ENCODE measurements at regions not wholly inside any gene's neighbourhood (a gene's known extent, or its start where the extent isn't known, plus 50 kb on each side); places are given as distances from the start of the nearest gene placed in this dataset.

DNA sequence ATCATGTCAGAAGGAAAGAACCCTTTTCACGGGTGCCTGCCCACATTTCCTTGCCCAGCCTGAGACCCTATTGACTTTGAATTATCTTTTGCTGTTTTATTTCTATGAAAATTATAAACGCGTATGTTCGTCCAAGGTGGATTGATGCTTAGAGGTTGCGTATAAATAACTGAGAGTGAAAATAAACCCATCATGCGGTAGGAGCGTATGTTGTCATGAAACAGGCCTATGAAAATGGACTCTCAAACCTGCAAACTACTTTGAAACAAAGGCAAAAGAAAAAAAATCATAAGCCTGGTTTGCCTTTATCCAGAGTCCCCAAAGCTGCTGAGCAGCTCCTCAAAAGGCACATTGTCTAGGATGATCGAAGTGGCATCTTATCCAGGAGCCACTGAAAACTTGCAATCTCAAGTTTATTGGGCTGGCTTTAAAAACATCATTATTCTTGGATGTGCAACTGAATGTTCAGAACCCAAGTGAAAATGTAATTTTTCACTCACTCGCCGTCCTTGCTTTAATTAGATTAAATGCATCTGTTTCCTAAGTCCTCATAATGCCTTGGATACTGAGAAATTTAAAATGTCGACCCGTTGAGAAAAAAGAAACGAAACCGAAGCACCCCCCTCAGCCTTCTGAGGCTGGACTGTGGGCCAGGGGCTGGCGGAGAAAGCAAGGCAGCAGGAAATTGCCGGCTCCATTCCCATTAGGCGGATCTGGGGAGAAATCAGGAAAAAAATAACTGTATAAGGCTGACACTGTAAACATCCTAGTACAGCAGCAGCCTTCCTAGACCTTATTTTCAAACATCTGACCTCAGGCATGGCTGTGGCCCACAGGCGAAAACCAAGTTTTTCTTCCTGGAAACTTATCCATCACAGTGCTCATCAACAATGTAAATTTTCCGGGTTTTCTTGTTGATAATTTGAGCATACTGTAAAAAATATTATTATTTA, 82.9 kb upstream of the PPARA start:
- DNase-seq = no peak

DNA sequence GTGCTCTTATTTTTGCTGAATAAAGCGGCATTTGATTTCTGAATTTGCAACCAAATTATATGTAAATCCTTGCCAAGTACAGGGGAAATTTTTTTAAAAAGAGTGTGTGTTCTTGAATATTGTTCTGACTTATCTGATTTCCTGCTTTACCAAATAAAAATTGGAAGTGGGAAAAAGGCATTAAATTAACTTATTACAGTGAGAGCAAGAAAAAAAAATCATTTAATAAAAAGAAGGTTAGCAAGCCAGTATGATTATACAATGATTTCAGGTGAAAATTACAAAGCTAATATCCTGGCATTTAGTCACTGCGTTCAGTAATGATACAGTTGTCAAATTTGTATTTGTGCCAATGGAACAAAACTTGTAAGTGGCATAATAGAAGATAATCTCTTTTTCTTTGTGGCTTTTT, 82.1 kb upstream of the PPARA start:
- DNase-seq = no peak

DNA sequence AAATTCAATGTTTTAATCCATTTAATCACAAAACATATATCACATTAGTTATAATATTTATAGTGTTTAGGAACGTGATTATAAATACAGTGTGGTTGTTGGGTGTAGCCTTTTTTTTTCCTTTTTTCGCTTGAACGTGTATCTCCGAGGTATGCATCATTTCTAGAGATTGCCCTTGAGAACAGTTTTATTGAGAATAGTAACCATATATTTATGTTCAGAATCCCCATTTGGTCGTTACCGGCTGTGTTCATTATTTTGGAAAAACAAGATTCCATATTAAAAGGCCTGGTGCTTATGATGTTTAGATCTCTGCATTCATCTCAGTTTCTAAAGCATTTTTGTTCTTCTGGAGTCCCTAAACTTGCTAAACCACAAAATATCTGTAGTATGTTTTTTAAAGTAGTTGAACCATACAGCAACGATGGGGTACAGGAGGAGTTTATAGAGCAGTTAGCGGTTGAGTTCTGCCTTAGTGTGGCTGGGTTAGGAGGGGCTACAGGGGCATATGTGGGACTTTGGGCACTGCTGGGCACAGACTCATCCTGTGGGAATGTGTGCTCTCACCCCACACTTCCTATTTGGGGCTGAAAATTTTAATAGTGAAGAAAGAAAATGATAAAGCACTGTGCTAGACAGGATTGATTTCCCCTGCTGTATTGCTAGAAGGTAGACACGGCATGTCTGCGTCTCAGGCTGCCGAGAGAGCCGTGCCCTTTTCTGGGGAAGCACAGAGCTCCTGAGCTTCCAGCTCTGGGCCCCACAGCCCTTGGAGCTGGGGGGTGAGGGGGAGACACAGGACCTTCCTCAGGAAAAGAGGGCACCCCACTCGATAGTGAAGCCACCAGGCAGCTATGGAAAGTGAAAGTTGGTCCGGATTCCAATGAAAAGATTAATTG, 81.5 kb upstream of the PPARA start:
- no peak for DNase-seq

DNA sequence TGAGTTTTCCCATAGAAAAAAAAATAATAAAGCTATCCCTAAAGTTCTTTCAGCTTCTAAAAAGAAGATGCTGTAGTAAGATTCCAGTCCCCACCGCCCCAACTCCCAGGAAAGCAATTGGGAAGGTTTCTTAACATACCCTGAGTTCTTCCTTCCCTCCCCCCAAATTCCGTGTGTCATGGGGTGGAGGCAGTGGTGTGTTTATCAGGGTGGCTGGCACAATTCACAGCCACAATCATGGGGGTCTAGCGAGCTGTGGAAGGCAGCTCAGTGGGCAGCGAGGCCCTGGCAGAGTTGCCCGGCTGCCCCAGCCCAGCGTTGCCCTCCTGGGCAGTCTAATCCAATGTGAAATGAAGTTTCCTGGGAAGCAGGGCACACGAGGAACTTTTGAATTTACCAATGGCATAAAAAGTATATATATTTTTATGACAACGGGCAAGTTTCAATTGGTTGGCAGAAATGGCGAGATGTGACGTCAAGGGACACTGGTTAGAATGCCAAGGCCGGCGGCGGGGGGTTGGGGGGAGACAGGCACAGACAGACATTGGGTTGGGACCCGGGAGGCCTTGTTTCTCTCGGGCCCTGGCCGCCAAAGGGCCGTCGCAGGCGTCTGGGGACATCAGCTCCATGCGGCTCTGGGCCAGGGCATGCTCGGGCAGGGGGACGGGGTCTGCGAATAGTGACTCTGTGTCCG, 80.7 kb upstream of the PPARA start:
- no peak for DNase-seq

DNA sequence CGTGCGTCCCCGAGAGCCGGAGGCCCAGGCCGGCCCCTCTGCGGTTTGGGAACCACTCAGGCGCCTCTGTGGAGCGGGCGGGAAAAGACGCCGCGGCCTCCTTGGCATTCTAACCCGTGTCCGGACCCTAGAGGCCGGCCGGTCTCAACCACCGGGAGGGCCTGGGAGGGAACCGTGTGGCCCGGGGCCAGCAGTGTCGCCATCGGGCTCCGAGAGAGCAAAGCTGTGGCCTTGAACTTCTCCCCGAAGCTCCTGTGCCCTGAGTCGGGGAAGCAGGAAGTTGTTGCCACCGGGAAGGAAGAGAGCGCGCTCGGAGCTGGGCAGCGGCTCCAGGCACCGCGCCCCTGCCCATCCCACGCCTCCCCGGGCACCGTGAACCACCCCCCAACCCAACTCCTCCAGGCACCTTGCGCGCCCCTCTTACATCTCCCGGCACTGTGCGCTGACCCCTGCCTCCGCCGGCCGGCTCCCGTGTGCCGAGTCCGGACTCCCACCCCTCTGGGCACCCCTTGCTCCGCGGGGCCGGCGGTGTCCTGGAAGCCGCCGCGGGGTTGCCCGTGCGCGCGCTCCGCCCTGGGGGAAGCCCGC, 80.0 kb upstream of the PPARA start:
- no peak for DNase-seq

DNA sequence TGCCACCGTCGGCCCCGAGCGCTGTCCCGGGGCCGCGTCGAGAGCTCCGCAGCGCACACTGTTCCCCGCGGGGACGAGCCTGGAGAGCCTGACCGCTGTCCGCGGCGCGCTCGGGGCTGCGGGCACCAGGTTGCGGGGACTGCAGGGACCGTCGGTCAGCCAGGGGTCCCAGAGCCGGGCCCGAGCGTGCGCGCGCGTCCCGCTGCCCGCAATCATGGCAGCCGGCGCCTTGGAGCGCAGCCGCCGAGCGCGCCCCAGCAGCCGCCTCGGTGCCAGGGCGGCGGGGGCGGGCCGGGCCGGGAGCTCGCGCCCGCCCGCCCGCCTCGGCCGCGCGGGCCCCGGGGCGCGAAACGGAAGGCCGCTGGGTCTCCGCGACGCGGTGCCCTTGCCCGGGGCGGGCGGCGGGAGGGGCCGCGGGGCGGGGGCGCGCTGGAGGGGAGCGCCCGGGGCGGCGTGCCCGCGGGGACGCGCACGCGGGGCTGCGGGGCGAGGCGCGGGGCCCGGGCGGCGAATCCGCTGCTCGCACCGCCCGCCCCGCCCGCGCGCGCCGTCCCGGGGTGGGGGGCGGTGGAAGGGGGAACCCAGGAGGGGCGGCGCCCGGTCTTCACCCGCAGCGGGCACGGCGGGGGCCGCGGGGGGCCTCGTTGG, 79.4 kb upstream of the PPARA start:
- DNase-seq = no peak

DNA sequence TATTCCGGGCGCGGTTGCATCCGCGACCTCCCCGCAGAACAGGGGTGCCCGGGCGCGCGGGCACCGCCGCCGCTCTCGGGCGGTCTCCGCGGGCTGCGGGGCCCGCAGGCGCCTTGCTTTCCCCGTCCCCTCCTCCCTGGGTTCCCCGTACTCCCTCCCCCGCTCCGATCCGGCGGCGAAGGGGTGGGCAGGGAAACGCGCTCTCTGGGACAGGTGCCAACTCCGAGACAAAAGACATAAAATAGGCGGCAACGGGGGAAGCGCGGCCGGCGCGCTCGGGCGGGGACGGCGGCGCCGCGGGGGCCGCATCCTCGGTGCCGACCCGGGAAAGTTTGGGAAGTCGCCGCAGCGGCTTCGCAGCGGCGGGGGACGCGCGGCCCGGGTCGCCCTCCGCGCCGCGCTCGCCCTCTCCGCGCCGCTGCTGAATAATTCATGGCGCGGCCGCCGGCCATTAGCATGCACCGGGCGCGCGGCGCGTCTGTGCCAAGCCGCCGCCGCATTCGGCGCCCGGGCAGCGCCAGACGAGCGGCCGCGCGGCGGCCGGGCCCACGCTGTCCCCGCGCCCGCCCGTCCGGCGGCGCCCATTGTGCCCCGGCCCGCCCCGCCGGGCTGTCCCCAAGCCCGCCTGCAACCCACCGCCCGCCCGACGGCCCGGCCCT, 78.7 kb upstream of the PPARA start:
- DNase-seq = no peak

DNA sequence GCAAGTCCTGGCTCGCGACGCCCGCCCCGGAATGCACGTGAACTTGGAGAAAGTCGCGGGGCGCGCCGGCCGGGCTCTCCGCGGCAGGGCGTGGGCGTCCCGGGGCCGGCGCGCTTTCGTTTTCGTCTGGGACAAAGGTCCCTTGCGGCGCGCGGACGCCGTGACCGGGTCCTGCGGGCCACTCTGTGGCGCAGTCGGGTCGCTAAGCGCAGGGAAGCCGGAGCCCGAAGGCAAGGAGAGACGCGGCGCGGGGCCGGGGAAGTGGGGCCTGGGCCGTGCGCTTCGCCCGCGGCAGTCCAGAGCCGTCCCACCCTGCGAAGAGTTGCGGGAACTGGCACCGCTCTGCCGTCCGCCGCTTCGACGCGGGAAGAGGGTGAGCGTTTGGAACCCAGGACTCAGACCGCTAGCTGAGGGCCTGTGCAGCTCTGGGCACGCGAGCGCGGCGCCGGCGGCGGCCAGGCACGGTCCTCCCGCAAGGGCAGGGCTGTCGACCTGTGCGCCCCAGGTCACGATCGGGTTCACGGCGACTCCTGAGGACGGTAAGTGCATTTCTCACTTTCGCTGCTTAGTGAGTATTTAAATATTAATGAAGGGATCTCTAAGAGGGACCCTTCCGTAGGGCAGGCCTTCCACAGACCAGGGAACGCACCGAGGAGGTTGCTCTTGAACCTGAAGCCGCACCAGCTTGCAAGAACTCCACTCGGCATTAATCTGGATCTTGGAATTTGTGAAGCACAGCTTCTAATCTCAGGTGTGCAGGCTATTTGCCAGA, 78.0 kb upstream of the PPARA start:
- no peak for DNase-seq

DNA sequence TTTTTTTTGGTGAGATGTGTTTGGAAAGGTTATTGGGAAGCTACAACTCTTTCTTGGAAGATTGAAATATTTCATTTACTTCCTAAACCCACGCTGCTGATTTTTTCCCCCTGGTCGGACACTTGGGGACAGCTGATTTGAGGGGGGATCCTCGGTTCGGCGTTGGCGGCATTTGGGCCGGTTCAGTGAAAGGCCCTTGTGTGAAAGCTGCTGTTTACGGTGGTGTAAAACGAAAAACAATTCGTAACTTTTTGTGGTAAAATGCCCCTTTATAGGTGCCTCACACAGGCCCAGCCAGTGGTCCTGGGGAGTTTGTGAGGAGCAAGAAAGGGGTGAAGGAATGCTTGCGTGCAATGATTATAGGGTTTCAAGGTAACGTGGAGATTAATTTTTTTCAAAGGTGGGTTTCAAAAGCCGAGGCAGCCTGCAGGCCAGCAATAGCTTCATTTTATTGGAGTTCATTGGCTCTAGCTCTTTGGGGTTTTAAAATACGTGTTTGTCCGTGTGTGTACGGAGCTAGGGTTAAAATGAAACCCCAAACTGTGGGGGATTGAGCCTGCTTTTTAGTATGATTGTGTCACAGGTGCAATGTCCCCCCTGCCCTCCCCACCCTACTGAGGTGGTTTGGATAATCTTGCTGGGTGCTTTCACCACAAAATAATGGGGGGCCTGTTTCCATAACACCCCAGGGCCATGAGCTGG, 77.2 kb upstream of the PPARA start:
- DNase-seq = no peak

DNA sequence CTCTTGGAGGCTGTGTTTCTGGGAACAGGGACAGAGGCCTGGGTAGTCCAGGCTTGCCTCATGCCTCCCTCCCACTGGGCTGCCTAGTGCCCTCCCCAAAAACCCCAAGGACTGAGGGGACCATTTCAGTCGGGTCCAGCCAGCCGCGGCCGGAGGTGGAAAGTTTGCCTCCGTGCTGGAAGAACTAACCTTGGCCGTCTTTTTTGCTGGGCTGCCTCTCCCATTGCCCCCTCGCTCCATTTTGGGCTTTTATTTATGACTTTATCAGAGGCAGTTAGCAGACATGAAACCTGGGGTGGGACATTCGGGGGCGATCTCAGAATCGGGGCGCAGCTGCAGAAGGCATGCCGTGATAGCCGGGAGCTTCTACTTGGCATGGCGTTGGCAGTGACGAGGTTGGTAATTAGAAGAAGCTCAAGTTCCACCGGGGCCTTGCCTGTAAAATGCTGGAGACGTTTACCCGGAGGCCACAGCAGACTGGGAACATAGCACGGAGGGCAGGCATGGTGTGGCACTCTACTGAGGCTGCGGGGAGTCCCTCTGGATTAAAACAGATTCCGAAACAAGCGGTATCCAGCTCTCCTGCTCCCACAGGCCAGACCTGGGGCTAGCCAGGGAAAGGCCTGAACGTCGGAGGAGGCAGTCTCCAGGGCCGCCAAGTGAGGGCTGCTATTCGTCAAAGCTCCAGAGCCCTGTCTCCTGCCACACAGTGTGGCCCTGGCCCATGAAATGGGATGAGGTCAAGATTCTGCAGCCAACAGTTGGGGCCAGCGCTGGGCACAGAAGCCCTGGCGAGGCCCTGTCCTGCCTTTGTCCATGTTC, 76.4 kb upstream of the PPARA start:
- DNase-seq = no peak

DNA sequence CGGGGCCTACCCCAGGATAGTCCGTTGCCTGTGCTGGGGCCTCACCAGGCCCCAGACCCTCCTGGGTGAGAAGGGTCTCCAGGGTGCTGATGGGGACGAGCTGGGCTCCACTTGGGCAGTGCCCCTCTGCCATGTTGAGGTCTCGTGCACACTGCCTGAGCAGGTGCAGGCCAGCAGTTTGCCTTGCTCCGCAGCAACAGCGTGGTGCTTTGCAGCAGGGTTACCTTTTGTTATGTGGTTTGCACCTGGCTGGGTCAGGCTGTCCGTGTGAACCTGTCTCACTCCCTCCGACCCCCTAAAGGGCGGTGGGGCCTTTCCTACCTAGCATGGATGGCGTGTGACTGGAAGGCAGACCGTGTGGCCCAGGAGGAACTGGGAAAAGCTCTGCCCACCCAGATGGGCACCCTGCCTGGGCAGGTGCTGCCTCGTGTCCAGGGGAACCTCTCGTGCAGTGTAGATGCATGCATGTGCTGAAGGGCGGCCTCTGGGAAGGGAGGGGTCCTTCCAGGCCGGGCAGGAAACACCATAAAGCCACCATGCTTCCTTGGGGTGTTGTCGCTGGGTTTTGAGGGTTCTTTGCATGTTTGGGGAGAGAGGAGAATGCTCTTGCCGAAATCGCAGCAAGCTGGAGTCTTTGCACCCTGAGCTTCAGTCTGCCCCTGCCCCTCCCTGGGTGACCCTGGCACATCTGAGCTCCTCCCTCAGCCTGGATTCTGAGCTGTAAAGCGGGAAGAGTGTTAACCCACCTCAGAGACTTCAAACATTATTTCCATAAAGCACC, 75.4 kb upstream of the PPARA start:
- DNase-seq = no peak

DNA sequence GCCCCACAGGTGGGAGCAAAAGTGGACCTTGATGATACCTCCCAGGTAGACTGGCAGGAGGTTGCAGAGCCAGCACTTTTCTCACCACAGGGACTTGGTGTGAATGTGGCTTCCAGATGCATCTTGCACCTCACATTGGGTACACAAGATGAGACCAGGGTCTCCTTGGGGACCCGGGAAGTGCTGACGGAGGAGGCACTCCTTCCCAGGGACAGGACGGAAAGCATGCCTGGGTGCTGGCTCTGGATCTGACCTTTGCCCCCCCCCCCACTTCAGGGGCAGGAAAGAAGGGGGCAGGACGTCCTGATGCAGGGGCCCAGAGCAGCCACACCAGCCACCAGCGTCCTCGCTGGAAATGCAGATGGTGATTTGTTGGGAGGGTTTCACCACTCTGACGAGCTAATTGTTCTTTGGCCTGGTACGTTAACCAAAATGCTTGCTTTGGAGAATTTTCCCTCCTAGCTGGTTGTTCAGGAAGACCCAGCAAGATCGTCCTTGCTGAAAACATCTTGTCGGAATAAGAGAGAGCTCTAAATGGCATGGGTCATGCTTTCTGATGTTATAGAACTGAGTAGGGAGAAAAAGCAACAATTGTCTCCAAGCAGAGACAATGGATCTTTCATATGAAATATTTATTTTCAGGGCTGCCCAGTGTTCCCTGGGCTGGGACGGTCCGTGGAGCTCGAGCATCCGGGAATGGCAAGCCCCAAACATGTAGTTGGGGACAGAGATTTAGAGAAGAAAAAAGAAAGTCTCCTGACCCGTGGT, 74.4 kb upstream of the PPARA start:
- no peak for DNase-seq

DNA sequence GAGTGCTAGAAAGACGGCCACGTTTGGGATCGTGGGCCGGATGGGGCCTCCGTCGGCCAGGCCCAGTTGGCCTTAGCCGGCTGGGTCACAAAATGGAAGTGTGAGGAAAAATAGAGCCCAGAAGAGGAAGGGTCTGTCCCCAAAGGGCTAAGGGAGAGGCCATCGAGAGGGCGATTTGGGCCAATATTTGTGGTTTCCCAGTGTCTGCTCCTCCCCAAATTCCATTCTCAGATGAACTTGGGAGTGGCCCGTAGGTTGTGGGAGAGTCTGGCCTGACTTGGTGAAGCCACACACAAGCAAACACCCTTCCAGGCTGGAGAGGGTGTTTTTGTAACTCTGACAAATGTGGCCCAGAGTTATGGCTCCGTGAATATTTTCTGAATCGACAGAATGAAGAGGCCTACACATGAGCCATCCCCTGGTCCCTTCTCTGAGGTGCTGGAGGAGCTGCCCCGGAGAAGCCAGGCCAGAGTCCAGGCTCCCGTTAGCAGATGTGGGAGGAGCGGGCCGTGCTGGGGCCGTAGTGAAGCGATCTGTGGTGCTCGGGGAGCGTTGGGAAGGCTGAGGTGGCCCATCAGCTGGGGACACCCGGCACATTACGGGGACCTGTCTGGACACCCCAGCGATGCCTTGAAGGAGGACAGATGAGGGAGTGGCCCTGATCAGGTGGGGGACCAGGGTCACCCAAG, 73.5 kb upstream of the PPARA start:
- DNase-seq = no peak

DNA sequence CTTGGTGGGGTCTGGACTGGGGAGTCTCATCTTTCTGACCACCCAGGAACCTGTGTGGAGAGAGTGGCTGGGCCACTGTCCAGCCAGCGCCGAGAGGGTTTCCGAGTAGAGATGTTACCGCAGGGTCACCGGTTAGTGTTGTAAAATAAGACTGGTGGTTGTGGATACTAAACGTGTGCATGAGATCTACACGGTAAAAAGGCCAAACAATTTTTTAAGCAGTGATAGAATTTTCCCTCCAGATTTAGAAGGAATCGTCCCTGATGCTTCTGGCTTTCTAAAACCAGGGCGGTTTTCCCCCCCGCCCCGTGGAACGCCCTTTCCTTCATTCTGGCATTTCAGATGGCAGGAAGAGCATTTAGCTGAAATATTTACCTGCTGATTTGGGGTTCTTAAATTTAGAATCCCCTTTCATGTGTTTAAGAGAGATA, 72.6 kb upstream of the PPARA start:
- no peak for DNase-seq

DNA sequence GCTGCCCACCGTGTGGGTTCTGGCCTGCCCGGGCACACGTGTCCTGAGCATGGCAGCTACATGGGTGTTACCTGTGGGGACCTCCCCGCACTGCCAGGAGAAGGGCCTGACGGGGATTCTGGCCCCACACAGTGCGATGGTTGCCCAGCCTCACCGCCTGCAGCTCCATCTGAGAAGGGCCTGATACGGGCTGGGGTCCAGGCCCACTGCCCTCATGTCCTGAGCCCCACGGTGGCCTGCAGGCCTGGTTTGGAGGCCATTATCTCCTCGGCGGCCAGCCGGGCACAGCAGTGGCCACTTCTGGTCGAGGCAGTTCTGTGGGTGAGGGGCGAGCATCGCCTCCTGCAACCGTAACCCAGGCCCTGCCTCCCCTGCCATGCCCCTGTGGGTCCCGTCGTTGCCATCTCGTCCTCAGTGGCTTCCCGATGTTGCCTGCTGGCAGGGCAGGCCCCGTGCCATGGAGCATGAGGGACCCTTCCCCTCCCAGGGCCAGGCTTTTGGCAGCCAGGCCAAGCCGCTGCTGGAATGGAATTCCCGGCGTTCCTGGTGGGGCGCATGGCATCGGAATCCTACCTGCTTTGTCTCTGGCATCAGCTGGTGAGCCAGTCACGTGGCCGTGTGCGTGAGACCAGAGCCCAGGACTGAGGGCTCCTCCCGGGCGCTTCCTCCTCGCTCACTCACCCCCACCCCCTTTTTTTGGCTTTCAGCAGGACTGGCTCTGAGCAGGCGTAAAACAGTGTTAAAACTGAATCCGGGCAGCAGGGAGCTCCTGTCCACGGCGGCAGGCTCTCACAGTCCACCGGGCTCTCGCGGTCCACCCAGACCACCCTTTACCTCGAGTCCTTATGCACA, 71.9 kb upstream of the PPARA start:
- DNase-seq = no peak

All from cortex of kidney (tissue), 1 donor.